ENCODE measurements at regions not wholly inside any gene's neighbourhood (a gene's known extent, or its start where the extent isn't known, plus 50 kb on each side); places are given as distances from the start of the nearest gene placed in this dataset.

DNA sequence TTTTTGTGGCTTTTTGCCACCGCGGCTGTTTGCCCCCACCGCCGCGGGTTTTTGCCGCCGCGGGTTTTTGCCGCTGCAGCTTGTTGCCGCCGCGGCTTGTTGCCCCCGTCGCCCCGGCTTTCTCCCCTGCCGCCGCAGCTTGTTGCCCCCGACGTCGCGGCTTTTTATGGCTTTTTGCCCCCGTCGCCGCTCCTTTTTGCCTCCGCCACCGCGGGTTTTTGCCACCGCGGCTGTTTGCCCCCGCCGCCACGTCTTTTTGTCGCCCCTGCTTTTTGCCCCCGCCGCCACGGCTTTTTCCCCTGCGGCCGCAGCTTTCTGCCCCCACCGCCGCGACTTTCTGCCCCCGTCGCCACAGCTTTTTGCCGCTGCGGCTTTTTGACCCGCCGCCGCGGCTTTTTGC, 149.5 kb downstream of the KCNJ18 start:
- TF ChIP-seq, protein P1, sequence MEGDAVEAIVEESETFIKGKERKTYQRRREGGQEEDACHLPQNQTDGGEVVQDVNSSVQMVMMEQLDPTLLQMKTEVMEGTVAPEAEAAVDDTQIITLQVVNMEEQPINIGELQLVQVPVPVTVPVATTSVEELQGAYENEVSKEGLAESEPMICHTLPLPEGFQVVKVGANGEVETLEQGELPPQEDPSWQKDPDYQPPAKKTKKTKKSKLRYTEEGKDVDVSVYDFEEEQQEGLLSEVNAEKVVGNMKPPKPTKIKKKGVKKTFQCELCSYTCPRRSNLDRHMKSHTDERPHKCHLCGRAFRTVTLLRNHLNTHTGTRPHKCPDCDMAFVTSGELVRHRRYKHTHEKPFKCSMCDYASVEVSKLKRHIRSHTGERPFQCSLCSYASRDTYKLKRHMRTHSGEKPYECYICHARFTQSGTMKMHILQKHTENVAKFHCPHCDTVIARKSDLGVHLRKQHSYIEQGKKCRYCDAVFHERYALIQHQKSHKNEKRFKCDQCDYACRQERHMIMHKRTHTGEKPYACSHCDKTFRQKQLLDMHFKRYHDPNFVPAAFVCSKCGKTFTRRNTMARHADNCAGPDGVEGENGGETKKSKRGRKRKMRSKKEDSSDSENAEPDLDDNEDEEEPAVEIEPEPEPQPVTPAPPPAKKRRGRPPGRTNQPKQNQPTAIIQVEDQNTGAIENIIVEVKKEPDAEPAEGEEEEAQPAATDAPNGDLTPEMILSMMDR (conservative IDR thresholded peaks at IDR 0.05; ENCODE audit: low read depth, low read length), result no peak
- no peak for TF ChIP-seq POLR2A (IDR thresholded peaks at IDR 0.05; ENCODE audit: low read depth, low read length)
- TF ChIP-seq, protein P2, sequence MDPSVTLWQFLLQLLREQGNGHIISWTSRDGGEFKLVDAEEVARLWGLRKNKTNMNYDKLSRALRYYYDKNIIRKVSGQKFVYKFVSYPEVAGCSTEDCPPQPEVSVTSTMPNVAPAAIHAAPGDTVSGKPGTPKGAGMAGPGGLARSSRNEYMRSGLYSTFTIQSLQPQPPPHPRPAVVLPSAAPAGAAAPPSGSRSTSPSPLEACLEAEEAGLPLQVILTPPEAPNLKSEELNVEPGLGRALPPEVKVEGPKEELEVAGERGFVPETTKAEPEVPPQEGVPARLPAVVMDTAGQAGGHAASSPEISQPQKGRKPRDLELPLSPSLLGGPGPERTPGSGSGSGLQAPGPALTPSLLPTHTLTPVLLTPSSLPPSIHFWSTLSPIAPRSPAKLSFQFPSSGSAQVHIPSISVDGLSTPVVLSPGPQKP (IDR thresholded peaks at IDR 0.05; ENCODE audit: borderline replicate concordance, low read depth, low read length), result no peak
- no peak for TF ChIP-seq MXI1 (IDR thresholded peaks at IDR 0.05; ENCODE audit: borderline replicate concordance, low read depth, low read length)
- no peak for TF ChIP-seq RFX5 (IDR thresholded peaks at IDR 0.05; ENCODE audit: low read depth, low read length)

Data from IMR-90 (cell line).